ENCODE measurements at regions not wholly inside any gene's neighbourhood (a gene's known extent, or its start where the extent isn't known, plus 50 kb on each side); places are given as distances from the start of the nearest gene placed in this dataset.

DNA sequence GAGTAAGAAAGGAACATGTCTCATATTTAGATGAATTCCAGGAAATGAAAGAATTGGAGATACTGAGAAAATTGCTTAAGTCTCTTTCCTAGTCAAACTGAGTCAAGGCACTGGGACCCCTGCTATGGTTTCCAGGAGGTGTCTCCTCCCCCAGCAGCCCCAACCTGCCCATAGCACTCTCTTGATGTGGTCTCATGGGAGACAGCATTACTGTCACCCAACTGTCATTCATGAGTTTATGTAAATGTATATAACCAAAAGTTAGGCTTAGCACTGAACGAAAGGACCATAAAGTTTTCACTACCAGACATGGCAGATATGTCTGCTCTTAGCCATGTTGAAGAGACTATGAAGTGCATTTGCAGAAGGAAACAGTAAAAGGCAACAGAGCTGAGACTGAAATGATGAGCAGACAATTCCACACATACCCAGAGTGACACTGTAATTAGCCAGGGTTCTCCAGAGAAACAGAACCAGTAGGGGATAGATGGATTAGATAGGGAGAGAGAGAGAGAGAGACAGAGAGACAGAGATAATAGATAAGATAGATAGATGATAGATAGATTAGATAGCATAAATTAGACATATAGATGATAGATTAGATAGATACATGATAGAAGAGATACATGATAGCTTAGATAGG lies 328.1 kb downstream of the BRD1 start:
- no peak for DNase-seq

DNA sequence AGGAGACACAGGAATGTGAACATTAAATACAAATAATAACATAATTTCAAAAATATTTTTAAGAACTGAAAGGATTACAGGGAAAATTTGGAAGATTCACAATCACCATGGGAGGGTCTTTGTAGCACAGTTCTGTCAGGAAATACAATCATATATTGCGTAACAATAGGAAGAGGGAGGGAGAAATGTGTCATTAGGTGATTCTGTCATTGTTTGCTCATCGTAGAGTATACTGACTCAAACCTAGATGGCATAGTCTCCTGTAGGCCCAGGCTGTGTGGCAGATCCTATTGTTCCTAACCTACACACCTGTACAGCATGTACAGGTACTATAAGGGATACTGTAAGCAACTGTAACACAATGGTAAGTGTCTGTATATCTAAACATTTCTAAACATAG lies 330.4 kb downstream of the BRD1 start:
- no peak for DNase-seq

DNA sequence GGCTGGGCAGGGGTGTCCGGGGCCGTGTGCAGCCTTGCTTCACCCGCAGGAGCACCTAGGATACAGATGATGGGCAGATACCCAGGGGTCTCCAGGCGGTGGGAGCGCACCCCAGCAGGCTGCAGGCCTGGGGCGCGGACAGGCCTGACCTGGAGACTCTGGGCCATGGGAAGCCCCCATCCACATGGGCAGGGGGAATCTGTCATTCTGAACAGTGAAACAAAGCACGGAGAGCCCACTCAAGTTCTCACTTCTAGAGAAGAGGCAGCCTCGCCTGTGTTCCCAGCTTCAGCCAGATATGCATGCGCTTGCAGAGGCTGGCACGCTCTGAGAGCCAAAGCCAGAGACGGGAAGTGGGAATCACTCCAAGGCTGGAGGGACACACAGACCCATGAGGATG lies 333.1 kb downstream of the BRD1 start:
- no peak for DNase-seq

GRCh38 chr22:49492741-49493251 lies 334.9 kb downstream of the BRD1 start:
- DNase-seq: no peak

GRCh38 chr22:49492308-49492707 lies 335.4 kb downstream of the BRD1 start:
- no peak for DNase-seq

- DNase-seq: no peak
These were observed 335.9 kb downstream of the BRD1 start for GRCh38 chr22:49491726-49492125.

DNA sequence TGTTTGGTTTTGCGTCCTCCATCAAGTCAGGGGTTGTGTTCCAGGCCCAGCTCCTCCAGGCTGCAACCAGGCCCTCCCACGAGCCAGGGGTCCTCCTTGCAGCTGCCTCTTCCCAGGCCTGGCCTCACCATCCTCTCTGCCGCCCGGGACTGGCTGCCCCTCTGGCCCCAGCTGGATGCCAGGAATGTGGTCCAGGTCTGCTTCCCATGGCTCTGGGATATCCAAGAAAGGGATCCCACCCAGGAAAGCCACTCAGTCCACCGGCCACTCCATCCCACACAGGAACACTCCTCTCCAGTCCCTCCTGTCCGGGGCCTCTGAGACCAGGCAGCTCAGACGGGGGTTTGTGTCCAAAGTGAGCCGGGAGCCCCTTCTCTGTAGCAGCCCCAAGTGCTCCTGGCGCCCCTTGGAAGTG lies 336.4 kb downstream of the BRD1 start:
- DNase-seq: no peak

- DNase-seq: no peak
These were observed 337.0 kb downstream of the BRD1 start for GRCh38 chr22:49490692-49491091.

DNA sequence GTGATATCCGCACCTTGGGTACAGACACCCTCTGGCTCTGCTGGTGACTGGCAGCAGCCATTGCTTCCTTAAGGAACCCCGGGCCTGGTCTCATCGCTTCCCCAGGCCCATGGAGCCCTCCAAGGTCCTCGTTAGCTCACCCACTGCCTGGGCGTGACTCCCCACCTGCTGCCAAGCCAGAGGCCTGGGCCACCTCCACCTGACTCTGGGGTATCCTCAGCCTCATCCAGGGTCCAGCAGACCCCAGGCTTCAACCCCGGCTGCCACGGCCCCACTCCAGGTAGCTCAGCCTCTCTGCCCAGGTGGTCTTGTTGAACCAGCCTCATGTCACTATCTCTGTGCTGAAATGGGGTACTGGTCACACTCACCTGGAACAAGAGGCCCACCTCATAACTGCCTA lies 337.9 kb downstream of the BRD1 start:
- no peak for DNase-seq

GRCh38 chr22:49488943-49489342 lies 338.7 kb downstream of the BRD1 start:
- DNase-seq: no peak

- DNase-seq: no peak
These were observed 339.7 kb downstream of the BRD1 start for GRCh38 chr22:49487950-49488349.

DNA sequence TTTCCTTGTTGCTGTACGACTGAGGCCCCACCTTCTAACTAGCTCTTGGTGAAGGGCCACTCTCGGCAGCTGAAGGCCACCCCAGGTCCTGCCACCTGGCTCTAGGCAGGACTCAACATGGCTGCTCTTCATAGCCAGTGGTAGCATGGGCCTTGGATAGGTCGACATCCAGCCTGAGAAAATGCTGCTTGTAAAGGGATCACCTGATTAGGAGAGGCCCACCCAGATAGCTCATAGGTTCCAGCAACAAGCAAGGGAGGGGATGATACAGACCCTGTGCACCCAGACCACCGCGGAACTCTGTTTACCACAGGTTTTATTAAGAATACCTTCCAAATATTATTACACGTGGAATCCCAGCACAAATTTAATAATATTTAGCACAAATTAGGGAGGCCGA lies 341.4 kb downstream of the BRD1 start:
- no peak for DNase-seq

DNA sequence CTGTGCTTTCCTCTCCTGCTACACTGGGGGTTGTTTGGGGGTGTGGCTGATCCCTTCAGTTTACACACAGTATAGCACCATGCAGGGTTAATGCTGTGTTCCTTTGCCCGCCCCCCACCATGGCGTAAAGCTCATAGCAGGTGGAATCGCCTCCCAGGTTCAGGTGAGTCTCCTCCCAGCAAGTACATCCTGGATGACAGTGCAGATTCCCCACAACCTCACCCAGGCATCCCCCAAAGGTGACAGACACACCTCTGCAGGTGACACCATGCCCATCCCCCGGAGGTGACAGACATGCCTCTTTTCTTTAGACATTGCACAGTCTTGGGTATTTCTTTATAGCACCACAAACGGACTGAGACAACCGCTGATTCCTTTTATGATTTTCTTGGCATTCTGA lies 343.7 kb downstream of the BRD1 start:
- DNase-seq: no peak

- no peak for DNase-seq
These were observed 344.3 kb downstream of the BRD1 start for GRCh38 chr22:49483281-49483870.

- DNase-seq: no peak
These were observed 344.9 kb downstream of the BRD1 start for GRCh38 chr22:49482811-49483210.

GRCh38 chr22:49481659-49482399 lies 345.8 kb downstream of the BRD1 start:
- DNase-seq: no peak

DNA sequence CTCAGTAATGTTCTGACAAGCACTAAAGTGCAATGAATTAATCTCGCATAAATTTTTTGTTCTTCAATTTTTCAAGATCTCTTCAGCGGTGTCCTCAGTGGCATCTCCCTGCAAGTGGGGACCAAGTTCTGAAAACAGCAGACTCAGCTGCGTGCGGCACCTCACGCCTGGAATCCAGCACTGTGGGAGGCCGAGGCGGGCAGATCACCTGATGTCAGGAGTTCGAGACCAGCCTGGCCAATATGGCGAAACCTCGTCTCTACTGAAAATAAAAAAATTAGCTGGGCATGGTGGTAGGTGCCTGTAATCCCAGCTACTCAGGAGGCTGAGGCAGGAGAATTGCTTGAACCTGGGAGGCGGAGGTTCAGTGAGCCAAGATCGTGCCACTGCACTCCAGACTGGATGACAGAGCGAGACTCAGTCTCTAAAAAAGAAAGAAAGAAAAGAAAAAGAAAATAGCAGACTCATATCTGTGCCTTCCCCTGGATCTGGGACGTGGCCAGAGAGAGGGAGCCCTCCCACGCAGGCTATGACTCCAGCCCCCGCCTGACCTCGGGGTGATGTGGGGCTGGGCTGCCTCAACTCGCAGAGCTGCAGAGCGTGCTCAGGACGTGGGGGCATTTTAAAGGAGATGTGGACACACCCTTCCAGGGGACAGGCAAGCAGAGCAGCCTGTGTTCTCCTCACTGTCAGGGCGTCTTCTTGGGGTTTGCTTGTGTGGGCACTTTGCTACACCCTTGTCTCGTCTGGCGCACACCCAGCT lies 346.6 kb downstream of the BRD1 start:
- DNase-seq: no peak

- no peak for DNase-seq
These were observed 347.3 kb downstream of the BRD1 start for GRCh38 chr22:49480331-49480730.

DNA sequence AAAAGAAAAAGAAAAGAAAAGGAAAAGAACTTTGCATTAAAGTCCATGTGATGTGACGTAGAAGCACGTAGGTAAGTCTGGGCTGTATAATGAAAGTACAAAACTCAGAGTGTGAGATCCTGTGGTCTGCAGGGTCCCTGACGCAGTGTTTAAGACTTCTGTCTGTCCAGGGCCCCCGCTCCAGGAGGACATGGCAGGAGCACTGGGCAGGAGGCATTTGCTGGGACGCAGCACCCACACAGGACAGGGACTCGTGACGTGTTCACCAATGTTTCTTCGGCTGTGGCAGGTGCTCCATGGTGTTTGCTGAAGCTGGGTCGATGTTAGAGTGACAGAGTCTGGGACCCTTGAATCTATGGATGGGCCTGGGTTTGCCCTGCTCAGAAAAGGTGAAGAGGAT lies 348.1 kb downstream of the BRD1 start:
- DNase-seq: no peak

- no peak for DNase-seq
These were observed 350.8 kb downstream of the BRD1 start for GRCh38 chr22:49476800-49477400.

GRCh38 chr22:49476176-49476575 lies 351.5 kb downstream of the BRD1 start:
- no peak for DNase-seq

DNA sequence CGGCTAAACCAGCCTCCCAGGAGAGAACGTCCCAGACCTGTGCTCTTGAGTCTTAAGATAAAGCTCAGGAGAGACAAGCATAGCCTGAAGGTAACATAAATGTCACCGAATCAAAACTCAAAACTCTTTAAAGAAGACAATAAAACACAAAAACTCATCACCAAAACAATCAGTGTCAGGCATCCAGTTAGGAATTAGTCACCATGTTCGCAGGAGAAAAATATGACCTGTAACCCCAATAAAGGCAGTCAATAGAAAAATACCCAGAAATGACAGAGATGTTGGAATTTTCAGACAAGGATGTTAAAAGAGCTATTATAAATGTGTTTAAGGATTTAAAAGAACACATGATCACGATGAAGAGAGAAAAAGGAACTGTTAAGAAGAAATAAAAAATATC lies 352.4 kb downstream of the BRD1 start:
- no peak for DNase-seq

- DNase-seq: no peak
These were observed 354.4 kb downstream of the BRD1 start for GRCh38 chr22:49473286-49473685.
